ENCODE measurements at regions not wholly inside any gene's neighbourhood (a gene's known extent, or its start where the extent isn't known, plus 50 kb on each side); places are given as distances from the start of the nearest gene placed in this dataset.
"Not testable (repeated sequence)": the region's sequence is repeated elsewhere in the genome, so short reads cannot be mapped to it uniquely, and the experiment has no call there.

DNA sequence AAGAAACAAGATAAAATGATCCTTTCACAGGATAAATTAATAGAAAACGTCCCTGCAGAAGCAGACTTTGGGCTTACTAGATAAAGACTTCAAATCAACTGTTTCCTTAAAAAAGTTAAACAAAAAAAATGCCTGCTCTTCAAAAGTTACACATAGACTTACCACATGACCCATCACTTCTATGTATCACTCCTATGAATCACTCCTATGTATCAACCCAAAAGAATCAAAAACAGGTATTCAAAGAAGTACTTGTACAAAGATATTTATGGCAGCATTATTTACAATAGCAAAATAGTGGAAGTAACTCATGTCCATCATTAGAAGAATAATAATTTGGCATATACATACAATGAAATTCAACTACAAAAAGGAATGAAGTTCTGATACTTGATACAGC is 56.3 kb upstream of the PRDM9 start:
- no peak for DNase-seq

DNA sequence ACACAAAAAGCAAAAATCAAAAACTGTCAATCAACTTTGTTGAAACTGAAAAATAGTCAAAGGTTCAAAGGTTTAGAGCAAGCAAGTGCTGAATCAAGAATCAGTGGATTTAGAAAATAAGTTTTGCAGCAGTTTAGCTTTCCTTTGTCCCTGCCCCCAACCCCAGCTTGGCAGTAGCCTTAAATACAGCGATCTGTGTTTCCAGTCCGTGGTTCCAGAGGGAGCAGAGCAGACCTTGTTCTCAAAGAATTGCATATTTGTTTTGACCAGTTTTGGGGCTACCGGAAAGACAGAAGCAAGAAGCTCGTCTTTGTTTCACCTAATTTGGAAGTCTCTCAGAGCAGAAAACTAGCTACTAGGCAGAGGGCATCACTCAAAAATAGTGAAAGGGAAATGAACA is 57.2 kb upstream of the PRDM9 start:
- DNase-seq: no peak

- no peak for DNase-seq
Measured at GRCh38 chr5:23448627-23449026, 58.8 kb upstream of the PRDM9 start.

DNA sequence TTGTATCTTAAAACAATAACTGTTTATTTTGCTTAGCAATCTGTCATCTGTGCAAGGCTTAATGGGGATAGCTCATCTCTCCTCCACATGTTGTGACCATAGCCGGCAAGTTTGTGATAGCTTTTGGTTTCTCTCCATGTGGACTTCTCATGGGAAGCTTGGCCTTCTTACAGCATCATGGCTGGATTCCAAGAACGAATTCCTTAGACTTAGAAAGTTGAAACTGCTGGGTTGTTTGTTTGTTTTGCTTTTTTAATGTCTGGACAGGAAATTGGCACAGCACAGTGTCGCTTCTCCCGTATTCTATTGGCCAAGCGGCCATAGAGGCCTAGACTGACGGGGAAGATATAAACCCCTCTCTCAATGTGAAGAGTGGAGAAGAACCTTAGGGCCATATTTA is 61.0 kb upstream of the PRDM9 start:
- no peak for DNase-seq

DNA sequence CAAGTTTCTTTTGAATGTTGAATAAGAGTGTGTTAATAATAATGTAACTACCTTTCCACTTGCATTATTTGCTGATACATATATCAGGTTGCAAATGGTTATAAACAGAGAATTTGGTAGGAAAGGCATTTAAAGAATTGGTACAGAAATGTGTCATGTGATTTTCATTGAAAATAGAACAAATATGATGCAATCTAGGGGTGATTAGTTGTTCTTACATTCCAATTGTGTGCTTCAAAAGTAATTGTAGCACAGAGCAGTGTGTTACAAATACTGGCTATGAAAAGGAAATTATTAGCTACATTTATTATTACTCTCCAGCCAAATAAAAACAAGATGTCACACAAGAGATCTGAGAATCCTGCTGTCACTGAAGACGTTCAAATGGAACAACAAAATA is 61.8 kb upstream of the PRDM9 start:
- no peak for DNase-seq

DNA sequence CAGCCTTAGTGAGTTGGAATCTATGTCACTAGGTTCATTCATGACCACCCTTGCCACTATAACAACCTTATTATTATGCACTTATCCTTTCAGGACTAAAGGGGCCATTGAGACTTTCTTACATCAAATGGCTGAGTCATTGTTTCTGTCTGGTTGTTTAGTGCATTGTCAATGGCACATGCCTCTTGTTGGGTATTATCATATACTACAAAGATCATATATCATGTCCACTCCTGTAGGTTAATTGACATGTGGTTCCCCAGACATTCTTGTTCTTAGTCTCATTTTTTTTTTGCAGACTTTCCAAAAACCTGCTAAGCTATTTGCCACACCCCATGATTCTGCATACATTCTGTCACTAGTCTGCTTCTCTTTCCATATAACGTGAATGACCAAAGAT is 66.7 kb upstream of the PRDM9 start:
- DNase-seq: no peak

DNA sequence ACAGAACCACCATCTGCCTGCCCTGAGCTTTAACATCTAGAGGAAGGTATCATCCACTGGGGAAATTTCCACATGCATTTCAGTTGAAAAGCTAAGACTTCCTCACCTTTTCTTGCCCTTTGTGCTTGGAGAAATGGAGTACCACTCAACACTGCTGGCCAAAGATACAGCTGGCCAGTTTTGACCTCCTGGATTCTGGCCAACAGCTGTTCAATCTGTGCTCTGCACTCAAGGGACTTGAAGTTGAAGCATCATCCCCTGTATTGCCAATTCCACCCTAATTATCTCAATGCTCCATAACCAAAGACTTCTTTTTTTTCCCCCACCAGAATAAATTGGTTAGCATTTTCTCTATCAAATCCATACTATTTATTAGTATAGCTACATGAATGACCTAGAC is 70.4 kb upstream of the PRDM9 start:
- no peak for DNase-seq

GRCh38 chr5:23433534-23434315 is 73.7 kb upstream of the PRDM9 start:
- DNase-seq: no peak

DNA sequence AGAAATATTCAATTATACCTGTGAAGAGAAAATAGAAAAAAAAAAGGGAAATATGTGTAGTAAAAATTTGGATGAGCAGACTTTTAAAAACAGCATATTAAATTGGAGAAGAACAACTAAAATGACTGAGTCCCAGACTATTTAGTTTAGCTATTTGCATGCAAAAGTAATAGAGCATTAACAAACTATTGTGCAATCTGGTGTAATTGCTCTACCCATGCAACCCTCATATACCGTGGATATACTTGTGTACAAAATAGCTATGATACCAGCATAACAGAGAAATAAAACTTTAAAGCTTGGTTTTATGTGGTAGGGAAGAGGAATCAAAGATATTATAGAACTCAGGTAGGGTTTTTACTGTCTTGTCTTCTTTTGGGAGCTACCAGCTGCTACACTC is 78.7 kb upstream of the PRDM9 start:
- DNase-seq: no peak

DNA sequence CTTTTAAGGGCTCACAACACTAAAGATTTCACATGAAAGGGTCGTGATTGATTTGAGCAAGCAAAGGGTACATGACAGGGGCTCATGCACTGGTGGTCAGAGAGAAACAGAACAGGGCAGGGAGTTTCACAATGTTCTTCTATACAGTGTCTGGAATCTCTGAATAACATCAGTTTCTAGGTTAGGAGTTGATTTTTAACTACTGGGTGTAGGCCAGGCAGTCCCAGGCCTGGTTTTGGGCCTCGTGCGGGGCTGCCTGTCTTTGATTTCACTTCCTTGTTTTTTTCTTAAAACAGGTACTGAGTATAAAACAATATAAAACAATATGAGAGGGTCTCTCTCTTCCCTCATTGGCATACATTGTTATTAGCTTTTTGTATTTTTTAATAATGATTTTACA is 87.2 kb upstream of the PRDM9 start:
- not testable (repeated sequence) for DNase-seq

GRCh38 chr5:23419115-23419514 is 88.3 kb upstream of the PRDM9 start:
- no peak for DNase-seq

- DNase-seq: no peak
Measured at GRCh38 chr5:23412515-23412914, 94.9 kb upstream of the PRDM9 start.

GRCh38 chr5:23411994-23412393 is 95.4 kb upstream of the PRDM9 start:
- no peak for DNase-seq

DNA sequence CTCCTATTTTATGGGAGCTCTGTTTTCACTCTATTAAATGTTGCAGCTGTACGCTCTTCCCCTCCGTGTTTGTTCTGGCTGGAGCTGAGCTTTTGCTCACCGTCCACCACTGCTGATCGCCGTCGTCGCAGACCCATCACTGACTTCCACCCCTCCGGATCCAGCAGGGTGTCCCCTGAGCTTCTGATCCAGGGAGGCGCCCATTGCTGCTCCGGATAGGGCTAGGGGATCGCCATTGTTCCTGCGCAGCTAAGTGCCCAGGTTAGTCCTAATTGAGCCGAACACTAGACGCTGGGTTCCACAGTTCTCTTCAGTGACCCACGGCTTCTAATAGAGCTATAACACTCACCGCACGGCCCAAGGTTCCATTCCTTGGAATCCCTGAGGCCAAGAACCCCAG is 96.2 kb upstream of the PRDM9 start:
- no peak for DNase-seq

- DNase-seq: not testable (repeated sequence)
Measured at GRCh38 chr5:23410775-23411174, 96.6 kb upstream of the PRDM9 start.

DNA sequence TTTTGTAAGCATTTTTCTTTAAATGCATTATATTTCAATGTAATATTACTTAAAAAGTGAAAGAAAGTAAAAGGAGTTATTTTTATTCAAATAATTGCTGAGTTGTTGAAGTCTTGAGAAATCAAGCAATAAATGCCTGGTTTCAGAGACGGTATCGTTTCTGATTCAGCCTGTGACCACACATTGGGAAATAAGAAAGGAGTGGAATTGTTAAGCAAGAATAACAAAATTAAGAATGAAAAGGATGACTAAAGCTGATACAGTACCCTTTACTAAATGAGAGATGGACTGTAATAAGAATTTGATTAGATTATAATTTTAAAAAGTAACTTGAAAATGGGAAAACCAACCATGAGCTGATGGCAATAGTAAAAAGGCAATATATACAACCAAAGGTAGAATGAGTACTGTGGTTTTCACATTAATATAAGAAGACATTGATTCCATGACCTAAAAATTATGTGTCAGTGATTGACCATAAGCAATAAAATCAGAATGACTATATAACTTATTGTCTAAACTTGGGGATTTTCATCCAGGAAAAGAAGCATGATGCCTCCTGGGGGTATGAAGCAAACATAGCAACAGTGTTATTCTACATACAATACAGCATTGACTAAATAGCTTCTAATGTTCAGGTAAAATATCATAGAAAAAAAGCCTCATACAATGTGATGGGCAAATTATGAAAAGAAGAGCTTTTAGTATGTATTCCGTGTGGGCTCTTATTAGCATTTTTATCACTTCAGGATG is 101.9 kb upstream of the PRDM9 start:
- no peak for DNase-seq

- DNase-seq: no peak
Measured at GRCh38 chr5:23402585-23402984, 104.8 kb upstream of the PRDM9 start.

GRCh38 chr5:23400951-23401350 is 106.5 kb upstream of the PRDM9 start:
- DNase-seq: no peak

DNA sequence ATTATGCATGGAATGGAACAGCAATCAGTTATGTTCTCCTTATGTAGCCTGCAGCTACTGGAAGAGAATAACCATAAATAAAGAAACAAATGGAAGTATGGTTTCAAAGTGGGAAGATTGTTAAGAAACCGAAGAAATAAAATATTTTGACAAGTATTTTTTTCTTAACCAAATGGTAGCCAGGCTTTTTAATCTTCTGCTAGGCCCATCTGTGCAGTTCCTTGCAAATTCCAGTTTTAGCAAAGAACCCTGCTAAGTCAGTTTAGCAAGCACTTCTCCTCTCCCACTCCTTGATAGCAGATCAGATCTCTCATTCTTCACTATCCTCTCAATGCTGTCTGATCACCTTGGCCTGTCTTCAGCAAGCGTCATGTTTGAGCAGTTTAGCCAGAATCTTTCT is 111.1 kb upstream of the PRDM9 start:
- DNase-seq: no peak

DNA sequence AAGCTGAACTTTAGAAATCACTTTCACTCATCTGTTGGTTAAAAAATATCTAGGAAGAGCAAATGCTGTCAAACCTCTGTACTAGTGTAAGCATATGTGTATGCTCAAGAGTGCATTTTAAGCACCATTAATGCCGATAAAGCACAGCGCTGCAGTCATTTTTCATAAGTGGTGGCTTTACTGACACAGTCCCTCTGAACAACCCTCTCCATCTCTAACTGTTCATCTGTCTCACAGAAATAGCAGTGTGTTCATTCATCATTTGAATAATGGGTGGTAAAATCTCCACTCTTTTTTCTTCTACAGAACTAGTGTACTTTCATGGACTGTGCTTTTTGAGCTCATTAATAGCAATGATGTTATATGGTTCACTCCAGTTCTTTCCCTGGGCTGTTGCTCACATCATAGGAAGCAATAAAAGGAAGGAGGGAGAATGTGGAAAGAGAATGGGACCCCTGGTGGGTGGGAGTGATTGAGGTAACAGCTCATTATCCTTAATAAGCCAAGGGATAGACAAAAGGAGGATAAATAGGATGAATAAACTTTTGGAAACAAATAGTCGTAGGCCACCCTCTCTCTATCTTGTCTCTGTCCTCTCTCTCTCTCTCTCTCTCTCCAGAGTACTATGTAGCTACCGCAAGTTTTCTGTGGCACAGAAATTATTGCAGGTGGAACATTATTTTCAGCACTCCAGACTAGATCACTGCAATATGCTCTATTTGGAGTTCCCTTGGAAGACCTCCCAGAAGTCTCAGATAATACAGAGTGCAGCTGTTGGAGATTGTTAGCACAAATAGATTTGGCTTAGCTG is 117.9 kb upstream of the PRDM9 start:
- no peak for DNase-seq

- DNase-seq: no peak
Measured at GRCh38 chr5:23385036-23385435, 122.4 kb upstream of the PRDM9 start.

DNA sequence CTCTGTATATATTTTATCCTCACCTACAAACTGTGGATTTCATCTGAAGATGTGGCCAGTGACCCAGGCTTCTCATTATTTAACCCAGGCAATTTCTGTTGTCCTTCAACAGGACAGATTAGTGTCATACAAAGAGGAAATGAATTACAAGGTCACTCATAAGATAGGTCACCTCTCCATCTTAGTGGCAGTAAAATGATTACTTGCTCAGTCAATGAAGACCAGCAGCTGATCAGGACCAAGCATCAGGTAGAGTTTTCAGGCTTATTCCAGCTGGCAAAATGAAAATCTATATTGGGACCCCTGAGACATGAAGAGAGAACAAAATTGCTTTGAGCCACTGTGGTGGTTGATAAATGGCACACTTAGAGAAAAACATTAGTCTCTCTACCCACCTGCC is 135.2 kb upstream of the PRDM9 start:
- no peak for DNase-seq

DNA sequence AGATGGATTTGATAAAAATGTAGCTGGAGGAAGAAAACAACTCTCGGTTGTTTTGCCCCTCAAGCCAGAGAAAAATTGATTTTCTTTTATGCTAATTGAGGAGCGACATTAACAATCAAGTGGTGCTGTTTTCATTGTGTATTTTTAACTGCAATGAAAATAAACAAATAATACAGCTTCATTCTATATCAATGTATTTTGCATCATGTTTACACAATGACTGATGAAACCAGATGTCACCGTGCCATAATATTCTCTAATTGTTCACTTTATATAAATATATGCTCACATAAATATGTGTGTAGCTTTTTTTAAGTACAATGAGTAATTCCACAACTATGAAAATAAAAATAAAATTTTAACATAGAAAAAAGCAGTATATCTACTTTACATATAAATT is 139.0 kb upstream of the PRDM9 start:
- no peak for DNase-seq

- DNase-seq: no peak
Measured at GRCh38 chr5:23367874-23368273, 139.5 kb upstream of the PRDM9 start.
